Effector CD4-positive, alpha-beta T cell (primary cell): ENCODE measurements at regions not wholly inside any gene's neighbourhood (a gene's known extent, or its start where the extent isn't known, plus 50 kb on each side); places are given as distances from the start of the nearest gene placed in this dataset.

Source experiments
- DNase-seq: peaks from one replicate; pipeline ENCODE4 v3.0.0-alpha.2; 2020

DNA sequence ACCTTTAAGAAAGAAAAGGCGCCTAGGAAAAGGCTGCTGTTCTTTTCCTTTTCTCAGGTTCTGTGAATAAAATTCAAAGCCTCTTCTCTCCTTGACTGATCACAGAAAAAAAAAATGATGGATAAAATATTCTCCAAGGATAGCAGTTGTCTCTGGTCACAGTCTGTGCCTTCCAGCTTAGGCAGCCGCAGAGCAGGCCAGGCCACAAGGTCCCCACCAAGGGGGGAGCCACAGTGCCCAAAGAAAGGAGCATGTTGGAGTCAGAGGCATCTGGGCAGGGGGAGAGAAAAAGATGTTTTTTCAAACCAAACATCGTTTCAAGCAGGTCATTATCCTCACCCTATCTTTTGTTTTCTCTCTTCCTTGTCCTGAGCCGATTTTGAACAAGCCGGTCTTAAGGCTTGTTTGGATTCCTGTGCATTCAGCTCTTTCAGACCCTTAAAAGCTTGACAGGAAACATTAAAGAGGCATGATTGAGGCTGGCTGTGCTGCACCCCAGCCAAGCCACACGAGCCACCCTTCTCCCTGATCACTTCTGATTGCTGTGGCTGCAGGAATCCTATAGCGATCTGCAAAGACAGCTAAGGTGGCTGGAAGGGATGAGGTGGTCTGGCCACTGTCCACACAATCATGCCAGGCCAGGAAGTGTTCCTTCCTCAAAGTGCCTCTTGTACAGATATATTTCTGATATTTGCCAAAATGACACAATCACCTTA is 284.6 kb upstream of the TLE4 start:
- no peak for DNase-seq

DNA sequence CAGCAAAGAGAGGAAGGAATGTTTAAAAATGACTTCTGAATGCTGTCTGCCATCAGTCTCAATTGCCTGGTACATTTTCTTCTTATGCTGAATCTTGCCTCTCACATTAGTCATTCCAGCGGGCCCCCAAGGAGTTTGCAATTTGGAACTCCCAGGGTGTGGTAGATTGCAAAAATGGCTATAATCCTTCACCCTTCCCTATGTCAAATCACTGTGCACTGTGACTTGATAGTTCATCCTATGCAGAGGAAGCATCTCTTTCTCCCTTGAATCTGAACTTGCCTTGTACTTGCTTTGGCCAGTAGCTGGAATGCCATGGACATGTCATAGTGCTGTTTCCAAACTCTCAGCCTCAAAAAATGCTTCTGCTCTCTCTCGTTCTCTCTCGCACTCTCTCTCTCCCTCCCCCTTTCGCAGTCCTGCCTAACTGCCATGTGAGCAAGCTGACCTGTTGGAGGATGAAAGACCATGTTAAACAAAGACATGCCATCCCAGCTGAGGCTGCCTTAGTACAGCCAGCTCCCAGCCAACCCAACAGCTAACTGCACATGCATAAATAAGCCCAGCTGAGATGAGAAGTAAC is 284.0 kb upstream of the TLE4 start:
- no peak for DNase-seq

DNA sequence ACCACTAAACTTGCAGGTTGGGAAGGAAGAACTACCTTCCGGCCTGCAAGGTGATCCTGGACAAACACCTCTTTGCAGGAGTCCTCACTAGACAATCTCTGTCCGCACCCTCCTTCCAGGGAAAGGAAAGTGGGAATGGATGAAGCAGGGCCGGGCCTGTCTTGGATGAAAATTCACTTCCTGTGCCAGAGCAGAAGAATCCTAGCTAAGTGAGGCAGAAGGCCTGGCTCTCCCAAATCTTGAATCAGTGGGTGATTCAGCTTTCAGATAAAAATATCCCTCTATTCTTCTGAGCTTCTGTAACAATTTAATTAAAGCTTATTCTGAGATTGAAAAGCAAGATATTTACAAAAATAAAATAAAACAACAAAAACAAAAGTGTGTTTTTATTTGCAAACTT is 281.9 kb upstream of the TLE4 start:
- no peak for DNase-seq

DNA sequence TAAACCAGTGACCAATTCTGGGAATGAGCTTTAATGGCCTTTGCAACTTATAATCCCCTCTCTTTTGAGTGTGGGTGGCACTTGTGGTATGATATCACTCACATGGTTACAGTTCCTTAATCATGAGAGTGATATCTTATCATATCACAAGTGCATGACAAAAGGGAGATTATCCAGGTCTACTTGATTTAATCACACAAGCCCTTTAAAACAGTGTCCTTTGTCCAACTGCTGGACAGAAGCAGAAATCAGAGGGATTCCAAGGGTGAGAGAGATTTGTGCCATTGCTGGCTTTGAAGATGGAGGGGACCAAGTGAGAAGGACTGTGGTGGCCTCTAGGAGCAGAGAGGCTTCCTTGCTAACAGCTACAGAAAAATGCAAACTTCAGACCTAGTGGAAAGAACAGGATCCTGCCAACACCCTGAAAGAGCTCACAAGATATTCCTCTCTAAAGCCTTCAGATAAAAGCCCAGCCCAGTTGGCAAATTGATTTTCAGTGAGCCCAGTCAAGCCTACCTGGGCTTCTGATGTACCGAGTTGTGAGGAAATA is 279.0 kb upstream of the TLE4 start:
- no peak for DNase-seq

- DNase-seq = no peak
Measured at GRCh38 chr9:79300068-79300467, 271.7 kb upstream of the TLE4 start.

- no peak for DNase-seq
Measured at GRCh38 chr9:79301085-79301484, 270.7 kb upstream of the TLE4 start.

- no peak for DNase-seq
Measured at GRCh38 chr9:79301551-79302391, 270.0 kb upstream of the TLE4 start.

GRCh38 chr9:79302569-79302968 is 269.2 kb upstream of the TLE4 start:
- no peak for DNase-seq

DNA sequence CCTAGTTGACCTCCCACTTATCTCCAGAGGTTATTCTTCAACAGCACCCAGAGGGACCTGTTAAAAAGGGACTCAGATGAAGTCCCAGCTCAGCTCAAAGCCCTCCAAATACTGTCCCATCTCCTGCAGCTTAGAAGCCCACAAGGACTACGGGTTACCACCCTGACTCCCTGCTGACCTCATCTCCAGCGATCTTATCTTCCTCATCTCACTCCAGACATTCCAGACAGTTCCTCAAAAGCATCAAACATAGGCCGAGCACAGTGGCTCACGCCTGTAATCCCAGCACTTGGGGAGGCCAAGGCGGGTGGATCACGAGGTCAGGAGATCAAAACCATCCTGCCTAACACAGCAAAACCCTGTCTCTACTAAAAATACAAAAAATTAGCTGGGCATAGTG is 263.8 kb upstream of the TLE4 start:
- DNase-seq = no peak

GRCh38 chr9:79312686-79313421 is 258.9 kb upstream of the TLE4 start:
- DNase-seq = no peak

DNA sequence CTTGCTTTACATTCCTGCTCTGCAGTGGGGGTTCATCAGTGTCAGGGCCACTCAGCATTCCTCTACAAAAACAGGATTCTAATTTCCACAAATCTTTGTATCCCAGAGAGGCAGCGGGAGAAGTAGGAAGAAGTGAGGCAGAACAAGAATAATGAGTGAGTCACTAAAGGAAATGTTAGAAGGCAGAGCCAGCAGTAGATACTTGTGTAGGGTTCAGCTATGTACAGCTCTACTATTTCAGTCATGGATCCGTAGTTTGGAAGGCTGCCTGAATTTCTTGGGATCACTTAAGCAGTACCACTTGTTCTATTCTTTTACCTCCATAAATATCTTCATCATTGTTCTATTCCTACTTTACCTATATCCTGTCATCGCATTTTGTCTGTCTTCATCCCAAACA is 246.3 kb upstream of the TLE4 start:
- DNase-seq = no peak

- no peak for DNase-seq
Measured at GRCh38 chr9:79329861-79330260, 241.9 kb upstream of the TLE4 start.

DNA sequence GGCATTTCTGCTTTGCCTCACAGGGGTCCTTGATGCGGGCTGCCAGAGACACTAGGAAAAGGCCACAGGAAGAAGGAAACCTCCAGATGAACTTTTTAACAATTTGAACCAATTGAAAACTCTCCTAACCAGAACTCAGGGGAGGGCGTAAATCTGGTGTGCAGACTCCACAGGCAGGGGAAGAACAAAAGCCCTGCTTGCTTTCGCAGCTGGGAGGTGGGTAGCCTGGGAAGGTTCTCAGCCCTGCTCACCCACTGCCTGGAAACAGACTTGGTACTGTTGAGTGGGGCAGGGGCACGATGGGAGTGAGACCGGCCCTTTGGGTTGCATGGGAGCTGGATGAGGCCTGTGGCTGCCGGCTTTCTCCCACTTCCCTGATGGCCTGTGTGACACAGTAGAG is 237.8 kb upstream of the TLE4 start:
- DNase-seq = no peak

DNA sequence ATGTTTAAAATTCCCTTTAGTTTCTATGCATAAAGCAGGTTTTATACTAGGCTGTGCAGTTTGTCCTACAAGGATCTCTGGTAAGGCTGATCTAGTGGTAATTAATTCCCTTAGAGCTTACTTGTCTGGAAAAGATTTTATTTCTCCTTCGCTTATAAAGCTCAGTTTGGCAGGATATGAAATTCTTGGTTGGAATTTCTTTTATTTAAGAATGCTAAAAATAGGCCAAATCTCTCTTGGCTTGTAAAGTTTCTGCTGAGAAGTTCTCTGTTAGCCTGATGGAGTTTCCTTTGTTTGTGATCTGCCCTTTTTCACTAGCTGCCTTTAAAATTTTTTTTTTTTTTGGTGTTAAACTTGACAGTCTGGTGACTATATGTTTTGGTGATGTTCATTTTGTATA is 237.1 kb upstream of the TLE4 start:
- DNase-seq = no peak

- DNase-seq = no peak
Measured at GRCh38 chr9:79335987-79336386, 235.8 kb upstream of the TLE4 start.

DNA sequence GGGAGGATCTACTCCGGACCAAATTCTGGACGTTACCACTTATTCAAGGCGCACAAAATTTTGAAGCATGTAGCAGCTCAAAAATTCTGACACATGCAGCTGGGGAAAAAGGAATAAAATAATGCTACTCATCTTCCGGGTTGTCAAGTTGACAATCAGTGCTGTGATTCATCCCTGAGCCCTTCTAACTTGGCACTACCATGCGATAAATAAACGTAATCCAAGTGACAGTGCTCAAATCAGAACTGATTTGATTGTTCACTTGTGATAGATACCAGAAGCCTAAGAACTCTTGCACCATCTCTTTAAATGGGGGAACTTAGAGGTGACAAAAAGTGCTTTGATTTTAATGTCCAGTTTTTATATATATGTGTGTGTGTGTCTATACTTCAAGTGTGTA is 230.2 kb upstream of the TLE4 start:
- DNase-seq = no peak

GRCh38 chr9:79346350-79347020 is 225.3 kb upstream of the TLE4 start:
- DNase-seq = no peak

DNA sequence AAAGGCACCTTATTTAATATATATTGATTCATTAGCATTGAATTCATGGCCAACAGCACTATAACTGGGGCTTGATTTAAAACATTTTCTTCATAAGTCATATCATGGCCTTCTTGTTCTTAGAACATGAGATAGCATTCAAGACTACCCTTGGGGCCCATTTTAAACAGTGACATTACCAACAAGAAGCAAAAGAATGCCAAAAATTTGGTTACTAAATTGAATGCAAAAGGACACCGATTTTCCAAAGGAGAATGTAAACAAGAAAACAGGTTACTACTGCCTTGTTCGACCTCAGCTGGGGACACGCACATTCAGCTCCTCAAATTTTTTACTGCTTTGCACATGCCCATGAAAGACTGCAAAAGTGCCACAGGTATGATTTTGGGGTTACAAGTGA is 219.4 kb upstream of the TLE4 start:
- DNase-seq = no peak

DNA sequence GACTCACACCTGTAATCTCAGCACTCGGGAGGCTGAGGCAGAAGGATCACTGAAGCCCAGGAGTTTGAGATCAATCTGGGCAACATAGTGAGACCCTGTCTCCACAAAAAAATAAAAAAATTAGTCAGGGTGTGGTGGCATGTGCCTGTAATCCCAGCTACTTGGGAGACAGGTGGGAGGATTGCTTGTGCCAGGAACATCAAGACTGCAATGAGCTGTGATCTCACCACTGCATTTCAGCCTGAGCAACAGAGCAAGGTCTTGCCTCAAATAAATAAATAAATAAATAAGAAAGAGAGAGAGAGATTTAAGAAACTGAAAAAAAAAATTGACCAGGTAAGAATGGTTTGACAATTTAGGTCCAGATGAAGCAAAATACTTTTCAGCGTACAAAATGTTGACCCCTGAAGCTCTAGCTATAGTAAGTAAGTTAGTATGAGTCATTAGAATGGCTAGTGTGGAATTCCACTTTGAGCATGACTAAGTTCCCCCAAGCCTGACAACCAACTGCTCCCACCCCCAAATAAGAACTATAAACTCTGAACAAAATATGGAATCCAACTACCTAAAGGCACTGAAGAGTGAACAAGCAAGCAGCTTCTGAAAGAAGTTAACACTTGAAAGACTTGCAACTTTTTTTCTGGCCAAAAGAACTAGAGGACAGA is 217.8 kb upstream of the TLE4 start:
- DNase-seq = no peak

DNA sequence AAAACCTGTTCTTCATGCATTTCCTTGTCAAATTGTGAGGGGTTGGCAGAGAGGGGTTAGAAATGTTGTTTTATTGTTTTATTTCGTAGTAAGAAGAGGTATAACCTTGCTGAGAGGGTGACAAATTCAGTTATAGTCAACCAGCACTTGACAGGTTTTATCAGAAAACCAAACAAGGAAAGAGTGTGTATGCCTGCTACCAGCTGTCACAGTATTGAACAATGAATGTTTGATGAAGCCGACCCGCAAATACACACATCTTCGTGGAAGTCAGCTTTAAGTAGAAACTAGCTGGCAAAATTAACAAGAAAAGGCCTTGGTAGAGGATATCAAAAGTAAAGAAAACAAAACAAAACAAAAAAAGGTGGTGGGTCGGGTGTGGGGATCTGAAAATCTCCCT is 214.6 kb upstream of the TLE4 start:
- DNase-seq = no peak

DNA sequence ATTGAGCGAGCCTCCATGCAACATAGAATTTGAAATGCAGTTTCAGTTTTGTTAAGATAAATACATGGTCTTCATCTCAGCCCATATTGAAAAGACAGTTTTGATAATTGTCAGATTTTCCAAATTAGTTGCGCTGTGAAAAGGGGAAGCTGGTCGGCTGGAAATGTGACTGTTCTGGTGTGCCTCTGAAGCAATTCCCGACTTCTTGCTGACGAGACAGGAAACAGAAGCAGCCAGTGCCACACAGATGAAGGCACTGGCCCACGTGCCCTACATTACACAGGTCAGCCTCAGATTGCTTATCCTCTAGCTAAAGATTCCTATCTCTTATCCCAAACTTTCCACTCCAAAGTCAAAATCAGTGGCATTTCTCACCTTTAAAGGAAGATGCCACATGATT is 214.1 kb upstream of the TLE4 start:
- no peak for DNase-seq
